HCT116 (cell line): ENCODE measurements at regions not wholly inside any gene's neighbourhood (a gene's known extent, or its start where the extent isn't known, plus 50 kb on each side); places are given as distances from the start of the nearest gene placed in this dataset.

Experiments
- ATF3 ChIP-seq: IDR thresholded peaks from 2 replicates; pipeline ENCODE4 v1.6.1; 2012
- CBX3 ChIP-seq: IDR thresholded peaks from 2 replicates; pipeline ENCODE4 v1.6.1; 2012; ENCODE audit warnings: low read depth
- EZH2 ChIP-seq: fragments of 200-600 bp; sonication (generic); IDR thresholded peaks from 2 replicates; pipeline ENCODE4 v1.6.1; 2017; ENCODE audit warnings: antibody characterized with exemption, mixed run types
- EZH2phosphoT487 ChIP-seq: fragments of 200-600 bp; IDR thresholded peaks from 2 replicates; pipeline ENCODE4 v1.6.1; 2018; ENCODE audit warnings: antibody characterized with exemption, borderline replicate concordance
- MAX ChIP-seq: IDR thresholded peaks from 2 replicates; pipeline ENCODE4 v1.6.1; 2012
- POLR2A ChIP-seq: IDR thresholded peaks from 2 replicates; pipeline ENCODE4 v1.7.0; 2011; ENCODE audit warnings: borderline replicate concordance; ENCODE audit not compliant: insufficient read depth, insufficient read length; ENCODE audit errors: extremely low read depth
- POLR2AphosphoS5 ChIP-seq: IDR thresholded peaks from 2 replicates; pipeline ENCODE4 v1.6.1; 2011; ENCODE audit warnings: mild to moderate bottlenecking, low read depth, low read length, moderate library complexity
- RAD21 ChIP-seq: IDR thresholded peaks from 2 replicates; pipeline ENCODE4 v1.6.1; 2012; ENCODE audit warnings: low read depth, mild to moderate bottlenecking
- REST ChIP-seq: IDR thresholded peaks from 2 replicates; pipeline ENCODE4 v1.6.1; 2012; ENCODE audit warnings: low read depth
- SP1 ChIP-seq: IDR thresholded peaks from 2 replicates; pipeline ENCODE4 v1.6.1; 2012; ENCODE audit warnings: low read depth
- YY1 ChIP-seq: IDR thresholded peaks from 2 replicates; pipeline ENCODE4 v1.6.1; 2011; ENCODE audit warnings: low read length, low read depth, moderate library complexity, mild to moderate bottlenecking; ENCODE audit not compliant: insufficient replicate concordance; ENCODE audit errors: extremely low read depth
- TF ChIP-seq, protein P1 (sequence below), 3 experiments: fragments of 200-600 bp in 1 of 3; sonication (generic) in 1 of 3; IDR thresholded peaks in 2 of 3; conservative IDR thresholded peaks in 1 of 3; 2 replicates each; pipeline ENCODE4 v1.5.1; 2012 to 2017; ENCODE audit warnings: low read depth in 2 of 3, low read length in 2 of 3, antibody characterized with exemption in 1 of 3, borderline replicate concordance in 1 of 3, control low read depth in 1 of 3, mild to moderate bottlenecking in 1 of 3, mixed read lengths in 1 of 3, mixed run types in 1 of 3, moderate library complexity in 1 of 3; ENCODE audit not compliant: insufficient read depth in 1 of 3

DNA sequence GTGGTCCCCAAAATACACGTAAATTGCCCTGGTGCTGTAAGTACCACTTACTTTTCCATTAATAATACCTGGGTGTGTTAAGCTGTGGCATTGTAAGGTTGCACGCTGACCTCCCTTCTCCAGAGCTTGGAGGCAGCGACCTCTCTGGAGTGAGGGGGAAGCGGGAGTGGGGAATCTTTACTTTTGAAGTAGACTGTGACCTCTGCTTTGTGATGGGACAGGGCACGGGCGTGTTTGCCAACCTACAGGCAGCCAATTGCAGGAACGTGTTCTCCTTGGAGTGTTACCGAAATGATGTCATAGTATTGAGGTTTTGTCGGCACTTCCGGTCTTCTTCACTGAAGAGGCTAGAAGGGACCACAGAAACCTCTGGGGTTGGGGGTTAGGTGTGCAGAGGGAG is 227.3 kb upstream of the C2CD4B start:
- TF ChIP-seq EZH2 (no peak), SP1 (no peak), EZH2phosphoT487 (no peak), POLR2A (no peak), CBX3 (no peak), YY1 (no peak), POLR2AphosphoS5 (no peak), REST (no peak), MAX (no peak), RAD21 (no peak), ATF3 (no peak)
- TF ChIP-seq, protein P1, sequence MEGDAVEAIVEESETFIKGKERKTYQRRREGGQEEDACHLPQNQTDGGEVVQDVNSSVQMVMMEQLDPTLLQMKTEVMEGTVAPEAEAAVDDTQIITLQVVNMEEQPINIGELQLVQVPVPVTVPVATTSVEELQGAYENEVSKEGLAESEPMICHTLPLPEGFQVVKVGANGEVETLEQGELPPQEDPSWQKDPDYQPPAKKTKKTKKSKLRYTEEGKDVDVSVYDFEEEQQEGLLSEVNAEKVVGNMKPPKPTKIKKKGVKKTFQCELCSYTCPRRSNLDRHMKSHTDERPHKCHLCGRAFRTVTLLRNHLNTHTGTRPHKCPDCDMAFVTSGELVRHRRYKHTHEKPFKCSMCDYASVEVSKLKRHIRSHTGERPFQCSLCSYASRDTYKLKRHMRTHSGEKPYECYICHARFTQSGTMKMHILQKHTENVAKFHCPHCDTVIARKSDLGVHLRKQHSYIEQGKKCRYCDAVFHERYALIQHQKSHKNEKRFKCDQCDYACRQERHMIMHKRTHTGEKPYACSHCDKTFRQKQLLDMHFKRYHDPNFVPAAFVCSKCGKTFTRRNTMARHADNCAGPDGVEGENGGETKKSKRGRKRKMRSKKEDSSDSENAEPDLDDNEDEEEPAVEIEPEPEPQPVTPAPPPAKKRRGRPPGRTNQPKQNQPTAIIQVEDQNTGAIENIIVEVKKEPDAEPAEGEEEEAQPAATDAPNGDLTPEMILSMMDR (IDR thresholded peaks at IDR 0.05 in 2 of 3, conservative IDR thresholded peaks at IDR 0.05 in 1 of 3; ENCODE audit: borderline replicate concordance in 1 of 3, insufficient read depth in 1 of 3, low read depth in 2 of 3, low read length in 2 of 3): no peak
